ENCODE measurements at regions not wholly inside any gene's neighbourhood (a gene's known extent, or its start where the extent isn't known, plus 50 kb on each side); places are given as distances from the start of the nearest gene placed in this dataset.
"Not testable (repeated sequence)": the region's sequence is repeated elsewhere in the genome, so short reads cannot be mapped to it uniquely, and the experiment has no call there.

DNA sequence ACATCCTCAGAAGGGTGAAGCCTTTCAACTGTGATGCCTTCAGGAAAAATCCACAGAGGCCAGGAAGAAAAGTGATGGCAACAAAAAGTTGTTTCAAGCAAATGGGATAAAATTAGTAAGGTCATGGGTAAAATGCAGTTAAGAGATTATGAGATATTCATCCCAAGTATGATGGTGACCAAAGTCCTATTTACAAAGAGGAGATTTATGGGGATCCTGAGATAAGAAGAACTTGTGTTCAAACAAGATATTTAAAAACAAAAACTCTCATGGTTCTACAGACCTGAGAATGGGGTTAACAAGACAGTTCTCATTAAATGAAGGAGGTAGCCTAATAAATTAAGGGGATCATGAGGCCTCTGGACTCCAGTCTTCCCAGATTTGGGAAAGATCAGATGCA is 184.4 kb downstream of the FCRL5 start:
- DNase-seq = no peak

DNA sequence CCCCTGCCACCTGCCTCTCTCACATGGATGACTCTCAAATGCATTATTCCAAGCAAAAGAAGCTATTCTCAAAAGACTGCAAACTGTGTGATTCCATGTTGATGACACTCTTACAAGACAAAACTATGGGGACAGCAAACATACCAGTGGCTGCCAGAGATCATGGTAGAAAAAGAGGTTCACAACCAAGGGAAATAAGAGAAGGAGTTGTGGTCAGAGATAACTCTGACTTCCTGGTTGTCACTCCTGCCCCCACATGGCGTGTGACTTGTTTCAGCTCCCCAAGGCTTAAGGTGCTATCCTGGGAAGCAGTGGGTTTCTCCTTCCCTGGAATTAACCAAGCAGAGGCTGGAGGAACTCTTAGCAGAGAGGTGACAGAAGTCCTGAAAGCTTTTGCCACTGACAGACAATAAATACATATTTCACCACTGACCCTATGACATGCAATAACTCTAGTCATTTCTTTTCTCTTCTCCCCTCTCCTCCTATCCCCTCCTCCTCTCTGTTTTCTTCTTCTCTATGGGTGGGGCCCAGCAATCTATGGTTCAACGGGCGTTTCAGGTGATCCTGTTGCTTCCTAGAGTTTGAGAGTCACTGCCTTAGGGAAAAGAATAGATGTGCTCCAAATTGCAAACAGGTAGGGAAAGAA is 185.1 kb downstream of the FCRL5 start:
- DNase-seq = no peak

DNA sequence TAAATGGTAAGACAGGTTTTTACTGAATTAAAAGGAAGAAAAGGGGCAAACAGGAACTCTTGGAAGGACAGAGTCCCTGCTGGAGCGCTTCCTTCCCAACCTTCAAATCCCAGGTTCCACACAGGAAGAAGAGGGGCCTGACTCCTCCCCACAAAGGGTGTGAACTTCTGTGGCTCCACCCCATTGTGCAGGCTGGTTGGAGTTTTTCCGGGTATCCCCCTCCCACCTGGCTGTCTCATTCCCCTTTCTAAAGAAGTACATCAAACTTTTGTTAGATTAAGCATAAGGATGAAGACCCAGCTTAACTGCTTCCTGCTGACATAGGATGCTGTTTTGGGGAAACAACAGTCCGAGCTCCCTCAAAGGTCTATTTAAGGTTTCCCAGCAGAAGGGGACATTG is 187.7 kb downstream of the FCRL5 start:
- no peak for DNase-seq

DNA sequence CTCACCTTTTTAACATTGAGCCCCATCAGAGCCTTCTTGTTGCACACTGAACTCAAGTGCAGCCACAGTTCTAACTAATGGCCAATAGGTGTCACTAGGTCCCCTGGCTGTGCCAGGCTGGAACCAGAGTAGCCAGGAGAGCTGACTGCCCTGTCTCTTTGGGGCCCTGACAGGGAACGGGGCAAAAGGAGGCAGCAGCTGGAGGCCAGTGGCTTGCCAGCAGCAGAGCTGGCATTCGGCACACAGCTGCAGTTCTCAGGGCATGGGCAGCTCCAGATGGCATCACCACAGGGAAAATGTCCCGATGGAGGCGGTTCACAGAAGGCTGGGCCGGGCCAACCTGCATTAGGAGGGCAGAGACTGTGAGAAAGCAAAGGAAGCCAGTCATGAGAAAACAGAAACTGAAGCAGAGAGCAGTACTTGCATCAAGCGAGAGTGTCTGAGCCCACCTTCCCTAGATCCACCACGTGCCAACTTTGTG is 188.6 kb downstream of the FCRL5 start:
- peak; percentile 72 for DNase-seq

DNA sequence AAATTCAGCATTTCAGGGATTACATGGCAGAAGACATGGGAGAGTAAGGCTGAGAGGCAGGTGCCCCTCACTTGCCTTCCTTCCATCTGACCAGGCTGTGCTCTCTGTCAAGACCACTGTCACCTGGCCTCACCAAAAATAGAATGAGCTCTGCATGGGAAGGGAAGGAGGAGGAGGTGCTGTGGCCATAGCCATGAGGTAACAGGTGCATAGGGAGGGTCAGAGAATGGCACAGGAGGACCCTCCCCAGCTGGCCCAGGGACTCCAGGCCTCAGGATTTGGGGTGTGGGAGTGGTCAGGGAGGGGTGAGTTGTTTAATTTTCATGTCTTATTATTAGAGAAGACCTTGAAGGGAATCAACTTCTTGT is 192.3 kb downstream of the FCRL5 start:
- no peak for DNase-seq

DNA sequence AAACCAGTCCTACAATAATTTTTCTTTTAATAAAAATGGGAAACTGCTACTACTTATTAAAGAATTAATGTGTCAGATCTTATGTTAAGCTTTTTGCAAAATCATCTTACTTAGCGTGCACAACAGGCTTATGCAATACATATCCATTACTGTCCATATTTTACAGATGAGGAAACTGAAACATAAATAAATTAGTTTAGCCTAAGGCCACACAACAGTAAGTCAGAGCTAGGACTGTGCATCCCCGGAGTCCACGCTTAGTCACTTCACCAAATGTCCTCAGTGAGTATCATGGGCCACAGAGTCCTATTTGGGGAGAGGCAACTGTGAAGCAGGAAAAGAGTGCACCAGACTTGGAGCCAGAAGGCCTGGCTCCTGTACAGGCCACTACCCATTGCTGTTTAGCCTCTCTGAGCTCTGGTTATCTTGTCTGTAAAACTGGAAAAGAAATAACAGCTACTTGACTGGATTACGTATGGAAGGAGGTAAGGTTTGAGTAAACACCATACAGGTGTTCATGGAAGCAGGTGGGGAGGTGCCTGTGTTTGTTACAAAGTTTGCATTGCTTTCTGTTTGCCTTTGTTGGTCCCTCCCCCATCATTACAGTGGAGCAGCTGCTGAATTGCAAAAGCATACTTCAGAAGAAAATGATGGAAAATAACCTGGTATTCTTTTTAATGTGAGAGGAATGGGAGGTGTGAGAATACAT is 192.8 kb downstream of the FCRL5 start:
- DNase-seq = no peak

DNA sequence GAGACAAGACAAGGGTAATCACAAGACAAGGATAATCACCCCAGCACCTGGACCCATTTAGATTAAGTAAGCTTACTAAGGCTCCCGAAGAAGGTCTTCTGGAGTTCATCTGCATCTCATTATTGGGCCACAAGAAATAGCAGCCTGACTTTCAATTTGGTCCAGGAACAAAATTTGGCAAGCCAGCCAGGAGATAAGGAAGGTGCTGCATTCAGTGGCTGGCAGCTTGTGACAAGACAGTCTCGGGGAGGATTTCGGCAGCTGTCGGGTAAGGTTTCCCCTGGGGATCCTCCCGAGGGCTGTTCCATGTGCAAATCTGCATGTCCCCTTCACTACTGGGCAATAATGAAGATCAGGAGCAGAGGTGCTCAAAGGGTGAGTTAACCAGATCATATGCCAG is 195.2 kb downstream of the FCRL5 start:
- peak; percentile 89 for DNase-seq

DNA sequence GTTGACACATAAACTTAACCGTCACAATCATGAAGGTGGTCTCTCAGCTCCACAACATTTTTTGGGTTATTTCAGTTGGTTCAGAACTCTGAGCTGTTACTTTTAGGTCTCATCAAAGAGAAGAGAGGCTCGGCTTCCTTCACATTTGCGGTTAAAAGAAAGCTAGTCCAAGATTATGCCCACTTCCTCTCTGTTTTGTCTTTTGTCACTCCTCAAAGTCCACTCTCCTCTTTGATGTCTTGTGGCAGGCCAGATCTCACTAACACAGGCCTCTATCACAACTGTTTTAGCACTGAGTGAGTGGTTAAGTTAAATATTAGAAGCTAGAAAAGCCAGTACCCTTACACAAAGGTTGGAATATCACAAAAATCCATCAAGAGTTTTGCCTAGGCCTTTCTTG is 195.7 kb downstream of the FCRL5 start:
- DNase-seq = no peak

DNA sequence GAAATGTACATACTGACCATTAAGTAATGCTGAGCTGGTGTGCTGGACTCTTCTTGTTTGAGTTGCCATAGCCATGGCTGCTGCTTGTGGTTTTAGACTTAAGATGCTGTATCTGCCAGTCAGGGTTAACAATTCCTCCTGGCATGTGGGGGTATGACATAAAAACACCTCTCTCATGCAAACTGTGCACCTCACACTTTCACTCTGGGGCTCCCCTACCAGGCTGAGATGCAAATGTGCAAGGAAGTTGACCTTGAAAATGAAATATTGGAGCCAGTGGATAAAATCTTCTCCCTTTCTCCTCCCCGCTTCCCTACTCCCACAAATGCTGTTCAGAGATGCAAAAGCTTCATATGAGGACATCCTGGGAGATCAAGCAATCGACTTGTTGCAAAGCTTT is 198.8 kb downstream of the FCRL5 start:
- no peak for DNase-seq

DNA sequence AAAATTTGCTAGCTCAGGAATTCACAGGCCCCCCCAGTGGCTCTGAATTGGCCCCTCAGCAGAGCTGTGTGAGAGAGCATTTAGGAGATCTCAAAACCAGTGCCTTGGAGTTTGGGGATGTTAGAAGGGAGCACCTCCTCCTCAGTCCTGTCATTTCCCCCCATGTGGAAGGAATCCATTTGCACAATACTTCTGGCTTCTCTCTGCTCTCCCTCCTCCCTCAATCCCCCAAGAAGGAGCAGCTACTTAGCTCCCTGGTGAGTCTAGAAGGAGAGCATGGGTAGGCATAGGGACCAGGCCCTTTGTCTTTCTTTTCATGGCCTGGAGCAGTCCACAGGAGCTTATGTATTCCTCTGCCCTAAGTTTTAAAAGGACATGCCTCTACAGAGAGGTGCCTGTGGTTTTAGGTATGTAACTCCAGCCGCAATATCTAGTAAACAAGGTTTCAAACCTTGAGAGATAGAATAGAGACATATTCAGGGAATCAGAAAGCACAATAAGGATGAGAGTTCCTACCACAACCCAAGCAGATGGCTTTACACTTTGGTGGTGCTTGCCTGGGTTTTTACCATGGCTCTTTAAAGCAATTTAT is 199.4 kb downstream of the FCRL5 start:
- DNase-seq = no peak

DNA sequence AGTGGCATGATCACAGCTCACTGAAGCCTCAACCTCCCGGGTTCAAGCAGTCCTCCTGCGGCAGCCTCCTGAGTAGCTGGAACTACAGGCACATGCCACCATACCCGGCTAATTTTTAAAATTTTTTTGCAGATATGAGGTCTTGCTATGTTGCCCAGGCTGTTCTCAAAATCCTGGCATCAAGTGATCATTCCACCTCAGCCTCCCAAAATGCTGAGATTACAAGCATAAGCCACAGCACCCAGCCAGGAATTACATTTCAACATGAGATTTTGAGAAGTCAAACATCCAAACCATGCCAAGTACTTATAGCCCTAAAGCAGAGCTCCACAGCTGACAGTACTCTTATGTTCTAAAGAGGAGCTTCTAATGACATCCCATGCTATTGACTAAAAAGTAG is 200.1 kb downstream of the FCRL5 start:
- no peak for DNase-seq

DNA sequence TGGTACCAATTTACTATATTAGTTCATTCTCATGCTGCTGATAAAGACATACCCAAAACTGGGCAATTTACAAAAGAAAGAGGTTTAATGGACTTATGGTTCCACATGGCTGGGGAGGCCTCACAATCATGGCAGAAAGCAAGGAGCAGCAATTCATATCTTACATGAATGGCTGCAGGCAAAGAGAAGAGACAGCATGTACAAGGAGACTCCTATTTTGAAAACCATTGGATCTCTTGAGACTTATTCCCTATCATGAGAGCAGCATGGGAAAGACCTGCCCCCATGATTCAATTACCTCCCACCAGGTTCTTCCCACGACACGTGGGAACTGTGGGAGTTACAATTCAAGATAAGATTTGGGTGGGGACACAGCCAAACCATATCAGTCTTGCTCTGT is 200.5 kb downstream of the FCRL5 start:
- not testable (repeated sequence) for DNase-seq

DNA sequence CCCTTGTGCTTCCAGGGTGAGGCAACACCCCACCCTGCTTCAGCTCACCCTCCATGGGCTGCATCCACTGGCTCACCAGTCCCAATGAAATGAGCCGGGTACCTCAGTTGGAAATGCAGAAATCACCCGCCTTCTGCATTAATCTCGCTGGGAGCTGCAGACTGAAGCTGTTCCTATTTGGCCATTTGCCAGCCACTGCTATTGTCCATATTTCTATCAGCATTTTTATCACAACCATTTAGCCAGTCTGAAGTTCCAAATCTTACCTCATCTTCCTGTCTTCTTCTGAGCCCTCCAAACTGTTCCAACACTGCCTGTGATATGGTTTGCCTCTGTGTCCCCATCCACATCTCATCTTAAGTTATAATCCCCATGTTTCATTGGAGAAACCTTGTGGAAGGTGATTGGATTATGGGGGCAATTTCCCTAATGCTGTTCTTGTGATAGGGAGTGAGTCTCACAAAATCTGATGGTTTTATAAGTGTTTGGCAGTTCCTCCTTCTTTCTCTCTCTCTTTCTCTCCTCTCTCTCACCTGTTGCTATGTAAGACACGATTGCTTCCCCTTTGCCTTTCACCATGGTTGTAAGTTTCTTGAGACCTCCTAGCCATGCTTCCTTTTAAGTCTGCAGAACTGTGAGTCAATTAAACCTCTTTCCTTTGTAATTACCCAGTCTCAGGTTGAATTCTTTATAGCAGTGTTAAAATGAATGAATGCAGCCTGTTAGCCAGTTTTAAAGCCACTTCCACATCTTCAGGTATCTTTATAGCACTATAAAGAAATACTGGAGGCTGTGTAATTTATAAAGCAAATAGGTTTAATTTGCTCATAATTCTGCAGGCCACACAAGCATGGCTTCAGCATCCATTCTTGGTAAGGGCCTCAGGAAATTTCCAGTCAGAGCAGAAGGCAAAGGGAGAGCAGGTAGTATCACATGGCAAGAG is 203.5 kb downstream of the FCRL5 start:
- peak; percentile 51 for DNase-seq

DNA sequence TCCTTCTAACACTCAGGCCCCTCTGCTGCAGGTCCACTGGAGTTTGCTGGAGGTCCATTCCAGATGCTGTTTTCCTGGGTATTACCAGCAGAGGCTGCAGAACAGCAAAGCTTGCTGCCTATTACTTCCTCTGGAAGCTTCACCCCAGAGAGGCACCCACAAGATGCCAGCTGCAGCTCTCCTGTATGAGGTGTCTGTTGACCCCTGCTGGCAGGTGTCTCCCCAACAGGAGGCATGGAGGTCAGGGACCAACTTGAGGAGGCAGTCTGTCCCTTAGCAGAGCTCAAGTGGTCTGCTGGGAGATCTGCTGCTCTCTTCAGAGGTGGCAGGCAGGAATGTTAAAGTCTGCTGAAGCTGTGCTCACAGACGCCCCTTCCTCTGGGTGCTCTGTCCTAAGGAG is 204.8 kb downstream of the FCRL5 start:
- DNase-seq = no peak

DNA sequence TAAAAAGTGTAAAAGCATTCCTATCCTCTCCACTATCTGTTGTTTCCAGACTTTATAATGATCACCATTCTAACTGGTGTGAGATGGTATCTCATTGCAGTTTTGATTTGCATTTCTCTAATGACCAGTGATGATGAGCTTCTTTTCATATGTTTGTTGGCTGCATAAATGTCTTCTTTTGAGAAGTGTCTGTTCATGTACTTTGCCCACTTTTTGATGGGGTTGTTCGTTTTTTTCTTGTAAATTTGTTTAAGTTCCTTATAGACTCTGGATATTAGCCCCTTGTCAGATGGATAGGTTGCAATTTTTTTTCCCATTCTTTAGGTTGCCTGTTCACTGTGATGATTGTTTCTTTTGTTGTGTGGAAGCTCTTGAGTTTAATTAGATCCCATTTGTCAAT is 199.6 kb upstream of the ETV3 start:
- DNase-seq = not testable (repeated sequence)

DNA sequence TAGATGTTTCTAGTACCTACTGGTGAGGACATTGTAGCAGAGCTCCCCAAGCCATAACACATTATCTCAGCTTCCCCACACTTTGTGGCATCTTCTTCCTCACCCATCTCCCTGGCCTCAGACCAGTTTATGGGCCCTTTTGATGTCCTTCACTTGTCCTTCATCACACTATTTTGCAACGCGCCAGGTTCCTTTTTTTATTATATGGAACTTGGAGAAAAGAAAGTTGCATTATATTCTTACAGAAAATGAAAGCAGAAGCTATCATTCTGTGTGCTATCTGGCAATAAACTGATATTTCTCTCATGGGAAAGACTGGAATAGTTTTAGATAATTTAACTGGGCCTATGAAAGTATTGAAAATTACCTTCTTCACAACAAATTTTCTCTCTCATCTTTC is 196.9 kb upstream of the ETV3 start:
- DNase-seq = no peak

DNA sequence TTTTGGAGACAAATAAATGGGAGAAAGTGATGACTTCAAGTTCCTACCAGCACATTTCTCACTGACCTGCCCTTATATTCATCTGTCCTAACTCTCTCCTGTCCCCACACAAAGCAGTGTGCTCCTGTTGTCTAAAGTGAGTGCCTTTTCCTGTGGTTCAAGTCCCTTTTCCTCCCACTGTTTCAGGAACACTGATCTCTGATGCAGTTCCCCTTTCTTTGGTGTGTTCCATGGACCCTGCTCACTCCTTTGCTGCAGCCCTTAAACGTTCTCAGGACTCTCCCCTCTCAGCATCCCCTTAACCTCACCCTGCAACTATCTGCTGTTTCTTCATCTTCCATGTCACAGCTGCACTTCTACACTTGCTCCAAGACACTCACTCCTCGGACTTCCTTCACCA is 195.8 kb upstream of the ETV3 start:
- no peak for DNase-seq

DNA sequence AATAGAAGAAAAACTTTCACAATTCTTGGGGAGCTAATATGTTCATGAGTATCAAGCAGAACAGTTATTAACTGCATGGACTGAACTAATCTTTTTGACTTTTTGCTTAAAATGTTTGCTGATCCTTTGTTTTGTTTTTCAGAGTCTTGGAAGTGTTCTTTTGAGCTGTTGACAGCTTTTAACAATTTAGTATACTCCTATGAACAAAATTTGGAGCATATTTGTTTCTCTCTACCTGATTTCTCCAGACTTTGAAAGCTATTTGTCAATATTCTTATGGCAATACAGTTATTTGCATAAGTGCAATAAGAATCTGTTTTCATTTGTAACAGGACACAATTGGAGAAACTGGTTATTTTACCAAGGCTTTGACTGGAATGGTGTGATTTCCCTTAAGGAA is 192.0 kb upstream of the ETV3 start:
- DNase-seq = not testable (repeated sequence)

DNA sequence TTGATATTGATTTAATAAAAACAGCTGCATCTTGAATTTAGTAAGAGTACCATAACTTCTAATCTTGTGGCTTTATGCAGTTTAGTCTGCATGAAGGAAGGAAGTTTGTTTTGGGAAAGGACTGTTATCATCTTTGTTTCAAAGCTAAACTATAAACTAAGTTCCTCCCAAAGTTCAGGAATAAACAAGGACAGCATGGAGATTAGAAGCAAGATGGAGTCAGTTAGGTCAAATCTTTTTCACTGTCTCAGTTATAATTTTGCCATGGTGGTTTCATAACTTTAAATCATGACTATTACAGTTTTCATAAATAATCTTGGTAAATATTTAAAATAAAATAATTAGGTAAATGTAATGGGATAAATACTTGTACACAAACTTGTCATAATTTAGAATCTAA is 189.9 kb upstream of the ETV3 start:
- not testable (repeated sequence) for DNase-seq

DNA sequence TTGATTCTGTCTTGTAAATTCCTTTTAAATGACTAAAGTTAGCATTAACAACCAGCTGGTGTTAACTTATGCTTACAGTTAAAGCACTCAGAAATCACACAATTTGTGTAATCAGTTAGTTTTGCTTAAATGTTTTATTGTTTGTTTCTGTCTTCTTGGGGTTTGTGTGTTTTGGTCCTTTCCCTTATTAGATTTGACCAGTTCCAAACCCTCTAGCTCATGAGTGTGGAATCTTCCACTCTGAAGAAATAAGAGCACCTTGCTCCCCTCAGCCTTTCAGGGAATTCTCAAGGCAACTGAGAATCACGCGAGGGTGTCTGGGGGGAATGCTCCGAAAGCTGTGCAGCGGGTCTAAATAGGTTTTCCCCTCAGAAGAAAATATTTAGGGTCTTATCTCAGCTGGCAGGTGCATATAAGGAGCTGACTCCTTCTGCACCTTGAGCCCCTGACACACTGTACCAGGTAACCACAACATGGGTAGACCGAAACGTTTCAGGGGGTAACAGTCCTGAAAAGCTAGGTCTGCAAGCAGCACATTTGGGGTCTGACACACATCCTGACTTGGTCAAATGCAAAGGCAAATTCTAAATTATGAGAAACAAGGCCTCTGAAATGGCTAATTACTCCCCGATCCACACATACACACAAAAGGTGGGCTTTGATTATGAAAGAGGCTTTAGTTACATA is 188.1 kb upstream of the ETV3 start:
- DNase-seq = no peak

DNA sequence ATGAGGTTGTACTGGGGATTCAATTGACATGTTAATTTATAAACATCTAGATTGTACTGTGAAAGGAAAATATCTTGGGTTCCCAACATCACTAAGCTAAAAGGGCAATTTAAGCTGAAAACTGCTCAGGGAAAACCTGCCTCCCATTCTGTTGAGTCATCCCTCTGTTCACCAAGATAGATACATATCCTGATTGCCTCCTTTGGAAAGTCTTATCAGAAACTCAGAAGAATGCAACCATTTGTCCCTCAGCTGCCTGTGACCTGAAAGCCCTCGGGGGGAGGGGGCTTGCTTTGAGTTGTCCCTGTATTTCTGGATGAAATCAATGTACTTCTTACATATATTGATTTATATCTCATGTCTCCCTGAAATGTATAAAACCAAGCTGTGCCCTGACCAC is 187.0 kb upstream of the ETV3 start:
- DNase-seq = no peak

DNA sequence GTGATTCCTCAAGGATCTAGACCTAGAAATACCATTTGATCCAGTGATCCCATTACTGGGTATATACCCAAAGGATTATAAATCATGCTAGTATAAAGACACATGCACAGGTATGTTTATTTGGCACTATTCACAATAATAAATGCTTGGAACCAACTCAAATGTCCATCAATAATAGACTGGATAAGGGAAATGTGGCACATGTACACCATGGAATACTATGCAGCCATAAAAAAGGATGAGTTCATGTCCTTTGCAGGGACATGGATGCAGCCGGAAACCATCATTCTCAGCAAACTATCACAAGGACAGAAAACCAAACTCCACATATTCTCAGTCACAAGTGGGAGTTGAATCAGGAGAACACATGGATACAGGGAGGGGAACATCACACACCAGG is 183.8 kb upstream of the ETV3 start:
- not testable (repeated sequence) for DNase-seq

DNA sequence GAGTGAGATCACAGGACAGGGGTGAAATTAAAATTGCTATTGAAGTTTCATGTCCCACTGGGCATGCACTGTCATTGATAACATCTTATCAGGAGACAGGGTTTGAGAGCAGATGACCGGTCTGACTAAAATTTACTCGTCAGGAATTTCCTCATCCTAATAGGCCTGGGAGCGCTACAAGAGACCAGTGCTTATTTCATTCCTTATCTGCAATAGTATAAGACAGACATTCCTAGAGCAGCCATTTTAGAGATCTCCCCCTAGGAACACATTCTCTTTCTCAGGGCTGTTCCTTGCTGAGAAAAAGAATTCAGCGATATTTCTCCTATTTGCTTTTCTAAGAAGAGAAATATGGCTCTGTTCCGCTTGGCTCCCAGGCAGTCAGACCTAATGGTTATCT is 181.4 kb upstream of the ETV3 start:
- DNase-seq = no peak

Measured in NCI-H82 (cell line).